GM18870 (cell line): ENCODE measurements at regions not wholly inside any gene's neighbourhood (a gene's known extent, or its start where the extent isn't known, plus 50 kb on each side); places are given as distances from the start of the nearest gene placed in this dataset.
A peak's percentile ranks its signal among the peaks of the same experiment; 100 is the strongest.

Experiments used
- ATAC-seq: cut with Tn5 transposase; IDR thresholded peaks from one replicate; pipeline ENCODE4 v1.9.1; 2021; ENCODE audit warnings: moderate library complexity; ENCODE audit not compliant: unreplicated experiment

DNA sequence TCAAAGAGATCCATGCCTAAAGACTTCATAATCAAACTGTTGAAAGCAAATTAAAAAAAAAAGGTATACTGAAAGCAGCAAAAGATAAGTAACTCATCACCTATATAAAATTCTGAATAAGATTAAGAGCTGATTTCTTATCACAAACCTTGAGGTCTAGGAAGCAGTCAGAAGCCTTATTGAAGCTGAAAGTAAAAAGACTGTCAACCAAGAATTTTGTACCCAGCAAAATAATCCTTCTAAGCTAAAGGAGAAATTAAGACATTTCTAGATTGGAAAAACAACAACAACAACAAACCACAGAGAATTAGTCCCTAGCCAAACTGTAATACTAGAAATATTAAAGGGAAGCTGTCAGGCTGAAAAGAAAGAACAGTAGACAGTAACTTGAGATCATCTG lies 622.9 kb downstream of the PCDH7 start:
- ATAC-seq = no peak

DNA sequence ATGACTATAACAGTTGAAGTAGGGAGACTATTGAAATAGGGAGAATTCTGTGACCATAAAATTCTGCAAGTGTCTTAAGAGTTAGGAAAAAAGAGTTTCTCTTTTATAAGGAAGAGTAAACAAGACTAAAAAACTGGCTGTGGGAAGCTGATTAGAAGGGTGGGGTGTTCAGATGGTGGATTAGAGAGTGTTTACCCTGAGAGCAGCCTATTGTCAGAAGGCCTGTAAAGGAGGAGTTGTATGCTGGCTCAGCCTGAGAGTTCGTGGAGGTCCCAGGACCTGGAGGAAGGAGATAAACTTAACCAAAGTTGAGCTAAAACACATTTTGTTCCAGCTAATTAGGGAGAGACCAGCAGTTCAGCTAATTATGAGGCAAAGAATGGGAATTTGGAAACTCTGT lies 629.7 kb downstream of the PCDH7 start:
- ATAC-seq = no peak

DNA sequence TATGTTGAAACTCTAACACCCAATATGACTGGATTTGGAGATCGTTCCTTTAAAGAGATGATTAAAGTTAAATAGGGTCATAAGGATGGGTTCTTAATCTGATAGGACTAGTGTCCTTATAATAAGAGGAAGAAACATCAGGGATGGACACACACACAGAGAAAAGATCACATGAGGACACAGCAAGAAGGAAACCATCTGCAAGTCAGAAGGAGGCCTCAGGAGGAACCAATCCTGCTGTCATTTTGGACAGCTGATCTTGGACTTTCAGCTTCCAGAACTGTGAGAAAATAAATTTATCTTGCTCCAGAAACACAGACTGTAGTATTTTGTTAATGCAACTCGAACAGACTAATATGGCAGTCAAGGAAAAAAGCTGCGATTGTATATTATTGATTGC lies 631.5 kb downstream of the PCDH7 start:
- no peak for ATAC-seq

DNA sequence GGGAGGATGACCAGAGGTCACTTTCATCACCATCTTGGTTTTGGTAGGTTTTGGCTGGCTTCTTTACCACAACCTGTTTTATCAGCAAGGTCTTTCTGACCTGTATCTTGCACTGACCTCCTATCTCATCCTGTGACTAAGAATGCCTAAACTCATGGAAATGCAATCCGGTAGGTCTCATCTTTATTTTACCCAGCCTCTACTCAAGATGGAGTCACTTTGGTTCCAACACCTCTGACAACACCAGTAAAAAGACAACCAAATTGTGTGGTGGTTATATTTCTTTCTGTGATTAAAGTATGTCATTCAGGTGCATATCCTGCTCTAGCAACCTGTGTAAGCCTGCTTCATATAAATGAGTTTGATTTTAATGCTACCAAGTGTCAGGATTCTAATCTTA lies 636.7 kb downstream of the PCDH7 start:
- ATAC-seq = no peak

DNA sequence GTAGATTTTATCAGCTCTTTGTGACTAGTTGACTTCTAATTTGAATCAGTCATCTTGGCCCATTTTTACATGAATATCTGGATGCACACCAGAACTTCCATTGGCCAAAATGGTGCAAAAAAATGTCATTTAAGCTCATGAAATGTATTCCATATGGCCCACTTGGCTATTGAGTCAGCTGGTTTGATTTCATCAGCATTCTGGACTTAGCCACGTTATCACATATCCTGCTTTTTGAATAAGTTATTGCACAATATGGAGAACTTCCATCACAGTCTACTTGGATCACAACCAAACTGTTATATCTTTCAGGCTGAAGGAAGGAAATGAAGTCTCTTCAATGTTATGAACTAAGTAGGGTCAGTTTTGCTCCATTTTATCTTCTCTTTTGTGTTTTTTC lies 640.6 kb downstream of the PCDH7 start:
- ATAC-seq = no peak

DNA sequence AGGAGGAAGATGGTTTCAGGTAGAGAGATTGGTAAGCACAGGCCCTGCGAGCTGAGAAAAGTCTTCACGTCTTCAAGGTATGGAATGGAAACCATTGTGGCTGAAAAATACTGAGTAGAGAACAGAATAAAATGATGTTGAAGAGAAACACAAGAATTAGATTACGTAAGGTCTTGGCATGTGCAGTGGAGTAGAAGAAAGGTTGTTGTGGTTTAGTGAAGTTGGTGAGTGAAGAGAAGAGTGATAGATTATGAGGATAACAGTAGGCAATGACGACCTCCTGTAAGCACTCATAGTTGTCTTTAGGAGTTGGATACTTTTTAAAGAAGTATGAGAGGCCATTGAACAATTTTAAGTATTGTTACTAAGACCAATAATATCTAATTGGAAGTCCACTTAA lies 642.6 kb downstream of the PCDH7 start:
- ATAC-seq = no peak

DNA sequence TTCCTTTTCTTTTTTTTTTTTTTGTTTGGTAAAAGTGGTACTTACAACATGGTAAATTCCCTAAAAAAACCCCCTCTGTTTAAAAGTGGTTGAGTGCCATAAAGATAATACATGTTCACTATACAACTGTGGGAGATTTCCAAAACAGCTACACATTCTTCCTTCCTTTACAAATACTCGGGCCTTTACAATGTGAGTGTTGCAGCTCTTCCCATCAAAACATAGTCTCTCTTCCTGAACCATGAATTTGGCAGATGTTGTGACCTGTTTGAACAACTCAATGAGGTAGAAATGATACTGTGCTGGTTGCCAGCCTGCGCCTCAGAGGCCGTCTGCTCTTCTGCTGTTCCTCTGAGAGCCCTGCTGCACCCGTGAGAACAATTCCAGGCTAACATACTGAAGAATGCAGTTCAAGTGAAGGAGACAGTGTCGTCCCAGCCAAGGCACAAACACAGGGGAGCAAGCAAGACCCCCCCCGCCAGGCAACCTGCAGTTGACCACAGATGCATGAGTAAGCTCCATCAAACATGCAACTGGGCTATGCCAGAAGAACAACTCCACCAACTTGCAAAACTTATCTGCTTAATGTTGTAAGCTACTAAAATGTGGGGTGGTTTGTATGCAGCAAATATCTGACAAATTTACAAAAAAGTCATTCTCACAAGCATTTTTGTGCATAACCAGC lies 645.0 kb downstream of the PCDH7 start:
- no peak for ATAC-seq

DNA sequence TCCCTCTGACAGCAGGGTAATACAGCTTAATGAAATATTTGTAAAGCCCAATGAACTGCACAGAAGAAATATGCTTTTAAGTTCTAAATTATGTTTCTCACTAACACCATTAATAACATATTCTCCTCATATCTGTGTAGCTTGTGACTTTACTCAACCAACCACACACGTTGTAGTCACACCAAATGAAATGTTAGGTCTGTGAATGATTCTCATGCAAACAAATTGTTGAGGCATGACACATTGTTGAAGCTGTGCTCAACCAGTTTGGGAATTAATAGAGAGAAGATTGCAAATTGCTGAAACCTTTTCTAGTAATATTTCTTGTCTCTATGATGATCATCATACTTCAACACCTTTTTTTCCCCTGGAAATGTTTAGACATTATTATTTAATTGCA lies 645.9 kb downstream of the PCDH7 start:
- ATAC-seq = no peak

DNA sequence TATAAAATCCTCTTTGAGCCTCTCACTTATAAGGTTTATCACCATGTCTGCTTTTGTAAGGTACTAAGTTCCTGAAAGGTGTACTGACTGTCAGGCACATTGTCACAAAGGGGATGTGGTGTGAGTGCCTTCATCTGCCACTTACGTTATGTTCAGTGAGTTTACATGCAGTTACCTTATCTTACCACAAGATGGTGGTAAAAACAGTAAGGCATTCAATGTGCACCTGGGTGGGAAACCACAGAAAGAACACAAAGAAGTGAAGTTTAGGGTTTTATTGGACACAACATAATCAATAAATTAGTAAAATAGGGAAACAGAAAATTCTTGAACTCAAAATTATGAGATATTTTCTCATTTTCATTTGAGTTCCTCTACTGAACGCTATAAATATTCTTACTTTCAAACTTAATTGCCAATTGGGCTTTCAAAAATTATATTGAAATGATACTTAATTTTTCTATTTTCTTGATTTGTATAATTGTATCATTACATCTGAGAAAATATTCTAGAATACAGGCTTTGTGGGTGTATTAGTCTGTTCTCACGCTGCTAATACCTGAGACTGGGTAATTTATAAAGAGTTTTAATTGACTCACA lies 650.8 kb downstream of the PCDH7 start:
- peak; percentile 93 for ATAC-seq

DNA sequence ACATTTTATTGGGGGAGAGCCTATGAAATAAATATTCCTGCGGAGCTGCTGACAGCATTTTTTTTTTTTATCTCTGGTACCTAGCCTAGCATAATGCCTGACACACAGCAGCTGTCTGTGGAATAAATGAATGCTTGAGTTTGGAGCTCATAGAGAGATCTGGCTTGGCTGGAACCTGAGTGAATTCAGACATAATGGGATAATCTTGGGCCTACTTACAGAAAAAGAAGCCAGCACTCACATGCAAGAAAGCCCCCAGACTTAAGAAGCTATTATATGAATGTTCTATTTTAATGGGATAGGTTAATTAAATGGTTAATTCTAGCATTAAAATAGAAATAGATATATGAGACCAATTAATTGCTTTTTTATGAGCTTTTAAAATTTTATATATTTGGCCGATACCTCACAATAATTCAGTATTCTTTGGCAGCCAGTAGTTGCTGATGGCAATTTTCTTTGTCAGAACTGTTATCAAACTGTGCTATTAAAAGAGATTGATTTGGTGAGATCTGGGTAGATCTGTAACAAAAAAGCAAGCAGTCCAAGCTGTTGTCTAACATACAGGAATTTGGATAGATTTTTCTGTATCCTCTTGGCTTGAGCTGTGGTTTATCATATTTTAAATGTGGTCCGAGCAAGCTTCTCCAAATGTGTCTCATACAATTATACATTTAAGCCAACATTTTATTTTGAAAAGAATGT lies 654.2 kb downstream of the PCDH7 start:
- ATAC-seq = no peak

DNA sequence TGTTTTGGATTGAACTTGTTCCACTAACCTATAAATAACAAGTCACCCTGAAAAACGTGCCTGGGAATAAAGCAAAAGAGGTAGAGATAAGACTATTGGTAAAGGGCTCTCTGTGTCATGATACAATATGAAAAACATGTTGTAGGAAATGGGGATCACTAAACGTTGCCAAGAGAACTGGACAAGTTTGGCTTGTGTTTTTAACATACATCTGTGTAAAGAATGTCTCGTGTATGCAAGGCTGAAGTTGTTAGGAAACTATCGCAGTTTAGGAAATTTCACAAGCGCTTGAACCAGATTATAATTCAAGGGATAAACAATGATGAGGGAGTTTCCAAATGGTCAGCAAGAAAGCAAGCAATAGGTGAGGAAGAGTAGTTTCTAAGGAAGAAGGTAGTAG lies 655.8 kb downstream of the PCDH7 start:
- no peak for ATAC-seq

DNA sequence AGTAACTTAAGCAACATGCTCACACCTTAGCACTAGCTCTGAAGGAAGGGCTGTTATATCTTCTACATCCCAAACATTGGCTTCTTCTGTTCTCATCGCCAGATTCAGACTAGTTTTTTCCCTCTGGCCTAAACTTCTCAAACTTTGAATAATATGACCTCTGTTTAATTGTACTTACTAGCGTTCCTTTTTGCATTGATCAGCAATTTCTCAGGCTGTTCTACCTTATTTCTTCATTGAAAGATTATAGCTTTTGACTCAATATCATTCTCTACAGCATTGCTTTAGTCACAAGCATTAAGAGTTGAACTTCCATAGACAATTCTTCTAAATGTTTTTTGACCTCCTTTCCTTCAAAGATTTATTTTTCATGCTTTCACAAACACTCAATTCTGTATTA lies 659.2 kb downstream of the PCDH7 start:
- no peak for ATAC-seq

DNA sequence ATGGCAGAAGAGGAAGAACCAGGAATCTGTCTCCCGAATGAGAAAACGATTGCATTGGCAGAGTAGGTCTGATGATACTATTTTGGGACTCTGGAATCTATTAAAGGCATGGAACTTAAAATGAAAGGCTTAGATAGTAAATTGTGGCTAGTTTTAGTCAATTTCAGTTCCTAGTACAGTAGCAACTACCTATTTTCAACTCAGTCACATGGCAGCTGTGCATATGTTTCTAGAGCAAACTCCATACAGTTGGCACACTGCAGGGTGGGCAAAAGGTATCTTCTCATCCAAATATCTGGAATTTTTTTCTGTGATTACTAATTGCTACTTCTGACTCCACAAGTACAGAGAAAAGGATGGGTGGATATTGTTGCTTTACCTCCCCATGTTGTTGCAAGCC lies 663.6 kb downstream of the PCDH7 start:
- ATAC-seq = no peak

DNA sequence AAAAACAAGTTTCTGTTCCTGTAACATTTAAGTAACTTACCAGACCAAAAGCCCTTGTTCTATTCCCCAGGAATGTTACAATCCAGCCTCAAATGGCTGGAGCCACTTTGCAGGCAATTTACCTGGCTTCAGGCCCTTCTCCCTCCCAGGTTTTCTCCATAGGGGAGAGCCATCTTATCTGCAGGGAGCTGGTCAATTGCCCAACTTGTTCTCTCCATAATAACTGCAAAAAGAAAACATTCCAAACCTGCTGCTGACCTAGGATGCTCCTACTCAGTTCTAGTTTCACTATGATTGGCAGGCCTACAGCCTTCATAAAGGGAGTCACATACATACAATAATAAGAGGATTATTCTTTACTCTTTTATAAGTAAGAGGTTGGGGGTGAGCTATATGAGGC lies 670.7 kb downstream of the PCDH7 start:
- ATAC-seq = no peak

DNA sequence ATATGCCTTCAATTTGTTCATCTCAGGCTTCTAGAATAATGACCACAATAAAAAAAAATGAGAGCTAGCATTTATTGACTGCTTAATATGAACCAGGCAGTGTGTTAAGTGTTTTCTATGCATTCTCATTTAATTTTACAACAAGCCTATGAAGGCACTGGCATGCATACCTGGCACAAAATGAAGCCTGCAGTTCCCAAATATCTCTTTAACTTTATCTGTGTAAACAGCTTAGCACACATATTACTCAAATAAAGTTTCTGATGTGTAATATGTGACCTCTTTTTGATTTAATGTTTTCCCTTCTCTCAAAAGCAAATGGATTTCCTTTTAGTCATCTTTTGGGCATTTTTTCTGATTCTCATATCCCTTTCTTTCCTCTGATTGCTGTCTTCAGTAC lies 671.8 kb downstream of the PCDH7 start:
- no peak for ATAC-seq

DNA sequence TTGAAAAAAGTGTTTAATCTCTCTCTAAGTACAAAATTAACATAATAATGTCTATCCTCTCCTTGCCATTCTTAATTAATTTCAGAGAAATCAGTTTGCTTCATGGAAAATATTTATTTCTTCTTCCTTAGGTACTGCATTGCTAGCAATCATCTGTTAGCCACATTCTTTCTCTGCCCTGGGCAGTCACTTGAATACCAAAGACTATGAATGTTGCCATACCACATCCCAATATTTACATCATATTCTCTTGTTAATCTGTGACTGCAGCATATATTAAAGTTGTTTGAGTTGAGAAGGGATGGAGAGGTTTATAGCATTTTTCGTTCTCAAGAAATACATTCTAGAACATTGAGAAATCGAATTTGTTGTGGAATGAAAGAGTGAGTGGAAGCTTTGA lies 672.8 kb downstream of the PCDH7 start:
- no peak for ATAC-seq

DNA sequence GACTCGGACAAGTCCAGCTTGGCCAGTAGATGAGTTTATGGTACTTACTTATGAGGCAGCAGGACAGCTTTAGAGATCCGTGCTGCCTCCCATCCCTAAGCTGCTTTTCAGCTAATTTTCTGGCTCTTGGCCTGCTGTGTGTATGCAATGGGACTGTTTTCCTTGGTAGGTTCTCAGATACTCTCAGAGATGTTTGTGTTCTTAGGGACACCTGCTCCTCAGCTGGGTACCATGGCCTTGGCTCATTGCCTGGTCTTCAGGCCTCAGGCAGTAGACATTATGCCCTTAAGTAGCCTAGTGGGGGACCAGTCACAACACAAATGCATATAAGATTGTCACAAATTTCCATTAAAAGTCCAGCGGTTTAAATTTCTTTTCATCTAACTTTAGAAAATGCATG lies 688.0 kb downstream of the PCDH7 start:
- no peak for ATAC-seq

DNA sequence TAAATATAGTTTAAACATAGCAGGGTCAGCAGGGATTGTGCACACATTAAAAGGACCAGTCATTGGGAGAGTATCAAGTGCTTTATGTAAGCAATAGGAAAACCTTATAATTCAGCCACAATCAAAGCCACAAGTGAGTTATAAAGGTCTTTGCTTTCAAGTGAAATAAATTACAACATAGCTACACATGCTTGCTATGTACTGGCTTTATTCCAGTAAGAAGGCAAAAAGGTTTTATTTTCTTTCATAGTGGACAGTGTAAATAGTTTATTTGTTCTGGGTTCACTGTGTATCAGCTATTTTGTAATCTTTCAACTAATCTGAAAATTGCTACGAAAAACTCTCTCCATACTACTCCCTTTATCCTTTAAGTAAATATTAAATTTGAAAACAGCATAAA lies 691.4 kb downstream of the PCDH7 start:
- no peak for ATAC-seq

DNA sequence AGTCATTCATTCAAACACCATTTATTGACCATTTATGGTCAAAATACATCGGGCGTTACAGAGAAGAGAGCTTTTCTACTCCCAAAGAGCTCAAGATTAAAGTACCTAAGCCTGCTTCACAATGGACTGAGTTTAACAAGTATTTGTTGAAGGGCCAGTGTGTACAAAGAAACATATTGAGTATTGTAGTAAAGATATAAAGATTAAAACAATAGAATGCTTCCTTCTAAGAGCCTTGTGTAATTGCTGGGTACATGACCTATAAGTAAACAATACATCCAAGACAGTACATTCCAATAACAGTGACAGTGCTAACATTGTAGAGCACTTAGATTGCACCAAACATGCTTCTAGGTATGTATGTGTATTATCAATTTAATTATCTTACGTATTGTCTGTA lies 695.5 kb downstream of the PCDH7 start:
- no peak for ATAC-seq

DNA sequence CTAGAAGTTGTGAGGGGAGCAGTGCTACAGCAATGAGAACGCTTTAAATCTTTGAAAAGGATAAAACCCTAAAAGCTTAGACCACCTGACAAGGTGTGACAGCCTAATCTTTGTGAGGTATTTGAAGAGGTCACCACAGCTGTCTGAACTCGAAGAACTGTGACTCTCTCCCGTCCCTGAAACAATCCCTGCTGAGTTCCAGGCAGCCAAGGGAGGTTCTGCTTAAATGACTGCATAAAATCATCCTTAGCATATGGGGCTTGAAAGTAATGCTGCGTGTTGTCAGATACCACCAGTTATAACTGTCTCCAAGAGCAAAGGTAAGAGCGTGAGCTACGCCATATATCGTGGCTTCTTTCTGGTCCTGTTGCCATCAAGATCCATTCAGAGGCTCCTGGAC lies 696.3 kb downstream of the PCDH7 start:
- ATAC-seq = no peak

DNA sequence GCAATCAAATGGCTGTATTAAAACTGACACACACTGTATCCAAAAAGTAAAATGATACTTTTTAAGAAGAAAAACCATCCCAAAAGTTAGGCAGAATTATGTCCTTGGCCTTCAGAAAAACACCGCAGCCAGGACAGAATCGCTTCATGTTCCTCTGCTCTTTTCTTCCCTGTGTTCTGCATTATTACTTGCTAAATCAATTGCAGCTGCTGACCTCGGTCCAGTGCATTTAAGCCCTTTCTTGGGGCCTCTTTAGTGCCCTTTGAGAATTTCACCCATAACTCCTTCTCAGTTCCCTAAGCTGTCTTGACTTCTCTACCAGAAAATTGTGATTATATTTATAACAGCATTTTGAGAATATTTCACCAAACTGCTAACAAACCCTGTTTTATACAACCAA lies 696.9 kb downstream of the PCDH7 start:
- ATAC-seq = no peak

DNA sequence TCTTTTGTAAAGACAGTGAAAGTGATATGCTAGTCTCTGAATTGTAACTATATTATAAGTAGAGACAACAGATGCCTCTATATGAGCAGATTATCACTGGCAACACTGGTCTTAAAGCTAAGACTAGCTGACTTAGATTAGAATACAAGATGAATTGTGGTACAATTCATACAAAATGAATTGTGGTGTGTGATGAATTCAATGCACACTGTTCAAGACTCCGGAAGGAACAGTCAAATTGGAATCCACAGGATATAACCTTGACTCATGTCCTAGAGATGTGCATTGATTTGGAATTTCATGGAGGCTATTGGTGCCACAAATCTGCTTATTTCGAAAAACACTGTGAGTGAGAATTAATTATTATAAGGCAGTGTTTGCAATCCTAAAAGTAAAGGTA lies 701.8 kb downstream of the PCDH7 start:
- ATAC-seq = no peak

DNA sequence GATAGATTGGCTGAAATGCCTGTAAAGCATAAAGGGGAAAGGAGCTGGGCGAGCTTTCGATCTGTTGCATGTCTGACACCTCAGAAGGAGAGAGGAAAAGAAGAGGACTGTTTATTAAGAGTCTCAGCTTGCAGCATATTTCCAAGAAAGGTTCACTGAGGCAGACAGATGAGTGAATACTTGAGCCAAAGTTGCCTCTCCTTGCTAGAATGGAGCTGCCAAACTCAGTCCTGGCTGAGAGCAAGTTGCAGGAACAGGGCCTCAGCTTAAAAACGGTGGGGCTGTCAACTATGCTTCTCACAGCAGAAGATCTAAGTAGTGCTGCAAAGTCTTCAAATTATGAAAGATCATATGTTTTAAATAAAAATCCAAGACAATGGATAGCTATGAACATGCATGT lies 707.5 kb downstream of the PCDH7 start:
- no peak for ATAC-seq
